ENCODE measurements at regions not wholly inside any gene's neighbourhood (a gene's known extent, or its start where the extent isn't known, plus 50 kb on each side); places are given as distances from the start of the nearest gene placed in this dataset.

DNA sequence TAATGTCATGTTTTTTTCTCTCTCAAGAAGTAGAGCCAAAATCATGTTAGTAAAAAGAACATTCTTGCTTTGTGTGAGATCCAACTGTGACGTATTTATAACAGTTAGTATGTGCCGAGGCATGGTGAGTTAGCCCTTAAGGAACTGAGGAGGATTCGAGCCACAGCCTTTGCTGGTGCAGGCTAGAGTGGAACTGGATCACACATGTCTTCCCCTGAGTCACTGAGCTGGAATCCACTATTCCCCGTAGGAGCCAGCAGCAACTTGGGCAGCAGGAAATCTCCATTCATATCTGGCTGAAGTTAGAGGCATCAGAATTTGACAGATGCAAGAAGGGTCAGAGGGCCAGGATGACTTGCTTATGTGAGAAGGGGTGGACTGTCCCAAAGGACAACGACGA, 144.6 kb upstream of the KIT start:
- DNase-seq (peak in 1 of 2 donors; percentile 31), ATAC-seq (peak in 2 of 4 donors; percentile 28 to 64)
- Histone ChIP-seq H3K27me3 (ENCODE audit: insufficient read depth in 3 of 3, low read length in 2 of 3) (peaks cover 0 to 2% (median 0%) of the 10 kb centered on the region in 3 donors), H3K4me3 (no peak overlapping the region), H3K36me3 (ENCODE audit: insufficient read depth in 1 of 2, low read depth in 1 of 2) (no peaks in the 10 kb centered on the region), H3K27ac (no peak overlapping the region), H3K4me1 (no peaks in the 10 kb centered on the region), H3K9me3 (no peaks in the 10 kb centered on the region)
- 11 to 26% (median 24%) methylated on average over 6 of the region's 6 CpGs for WGBS, 3 donors
- intact Hi-C loops (cut with DNase I): no loop called here
- TF ChIP-seq, protein P1, sequence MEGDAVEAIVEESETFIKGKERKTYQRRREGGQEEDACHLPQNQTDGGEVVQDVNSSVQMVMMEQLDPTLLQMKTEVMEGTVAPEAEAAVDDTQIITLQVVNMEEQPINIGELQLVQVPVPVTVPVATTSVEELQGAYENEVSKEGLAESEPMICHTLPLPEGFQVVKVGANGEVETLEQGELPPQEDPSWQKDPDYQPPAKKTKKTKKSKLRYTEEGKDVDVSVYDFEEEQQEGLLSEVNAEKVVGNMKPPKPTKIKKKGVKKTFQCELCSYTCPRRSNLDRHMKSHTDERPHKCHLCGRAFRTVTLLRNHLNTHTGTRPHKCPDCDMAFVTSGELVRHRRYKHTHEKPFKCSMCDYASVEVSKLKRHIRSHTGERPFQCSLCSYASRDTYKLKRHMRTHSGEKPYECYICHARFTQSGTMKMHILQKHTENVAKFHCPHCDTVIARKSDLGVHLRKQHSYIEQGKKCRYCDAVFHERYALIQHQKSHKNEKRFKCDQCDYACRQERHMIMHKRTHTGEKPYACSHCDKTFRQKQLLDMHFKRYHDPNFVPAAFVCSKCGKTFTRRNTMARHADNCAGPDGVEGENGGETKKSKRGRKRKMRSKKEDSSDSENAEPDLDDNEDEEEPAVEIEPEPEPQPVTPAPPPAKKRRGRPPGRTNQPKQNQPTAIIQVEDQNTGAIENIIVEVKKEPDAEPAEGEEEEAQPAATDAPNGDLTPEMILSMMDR (IDR thresholded peaks at IDR 0.05): no peak

DNA sequence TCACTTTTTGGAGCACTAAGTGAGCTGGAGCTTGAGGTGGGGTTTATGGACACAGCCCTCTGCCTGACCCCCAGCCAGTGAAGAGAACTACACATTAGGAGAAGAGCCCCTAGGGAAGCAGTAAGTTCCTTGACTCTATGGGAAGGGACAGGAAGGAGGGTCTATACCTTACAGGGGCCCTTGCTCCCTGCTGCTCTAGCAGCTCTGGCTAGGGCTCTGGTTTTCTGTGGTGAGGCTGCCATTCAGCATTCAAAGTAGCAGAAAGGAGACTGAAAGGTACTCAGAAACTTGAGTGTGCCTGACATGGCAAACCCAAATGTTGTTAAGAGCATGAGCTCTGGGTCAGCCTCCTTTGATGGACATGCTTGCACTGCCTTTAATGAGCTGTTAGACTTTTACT, 144.0 kb upstream of the KIT start:
- intact Hi-C loops (cut with DNase I): no loop called here
- Histone ChIP-seq H3K4me3 (no peak overlapping the region), H3K9me3 (no peaks in the 10 kb centered on the region), H3K27me3 (ENCODE audit: insufficient read depth in 3 of 3, low read length in 2 of 3) (peaks cover 0 to 2% (median 0%) of the 10 kb centered on the region in 3 donors), H3K36me3 (ENCODE audit: insufficient read depth in 1 of 2, low read depth in 1 of 2) (no peaks in the 10 kb centered on the region), H3K27ac (no peak overlapping the region), H3K4me1 (no peaks in the 10 kb centered on the region)
- ATAC-seq (no peak), DNase-seq (no peak)
- TF ChIP-seq, protein P1 (IDR thresholded peaks at IDR 0.05): no peak

DNA sequence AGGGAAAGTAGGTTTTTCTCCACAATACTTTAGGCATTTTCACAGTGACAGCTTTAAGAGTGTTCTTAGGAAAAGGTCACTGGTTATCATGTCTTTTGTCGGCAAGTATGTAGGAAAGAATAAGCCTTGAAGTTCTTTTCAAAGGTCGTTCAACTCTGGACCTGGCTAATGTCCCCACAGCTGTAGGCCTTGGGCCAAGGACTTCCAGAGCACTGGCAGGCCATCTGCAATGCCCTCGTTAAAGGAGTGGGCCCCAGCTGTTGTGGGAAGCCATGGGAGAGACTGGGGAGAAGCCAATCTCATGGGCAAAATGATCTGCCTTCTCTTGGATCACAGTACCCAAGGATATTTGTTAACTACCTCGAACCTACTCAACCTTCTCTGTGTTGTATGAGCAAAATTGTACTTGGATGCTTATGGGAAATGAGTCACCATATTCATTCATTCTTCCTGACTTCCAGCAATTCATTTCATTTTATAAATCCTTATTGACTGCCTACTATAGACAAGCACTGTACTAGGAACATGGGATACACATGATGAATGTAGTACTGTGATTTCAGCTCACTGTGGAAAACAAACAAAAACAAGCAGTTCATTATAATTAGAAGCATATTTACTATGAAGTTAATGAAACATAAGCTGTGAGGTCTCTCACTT, 141.1 kb upstream of the KIT start:
- intact Hi-C loops (cut with DNase I): no loop called here
- ATAC-seq (no peak), DNase-seq (no peak)
- no peaks in the 10 kb centered on the region for H3K36me3 ChIP-seq (ENCODE audit: insufficient read depth in 1 of 2, low read depth in 1 of 2)
- H3K27me3 ChIP-seq (ENCODE audit: insufficient read depth in 3 of 3, low read length in 2 of 3): peaks cover 0 to under 1% (median 0%) of the 10 kb centered on the region in 3 donors
- H3K27ac ChIP-seq: no peak overlapping the region
- no peak overlapping the region for H3K4me3 ChIP-seq
- H3K4me1 ChIP-seq: no peaks in the 10 kb centered on the region
- H3K9me3 ChIP-seq: no peaks in the 10 kb centered on the region
- WGBS, 3 donors: 19 to 29% (median 20%) methylated on average over 4 of the region's 4 CpGs
- TF ChIP-seq, protein P1 (IDR thresholded peaks at IDR 0.05): no peak

DNA sequence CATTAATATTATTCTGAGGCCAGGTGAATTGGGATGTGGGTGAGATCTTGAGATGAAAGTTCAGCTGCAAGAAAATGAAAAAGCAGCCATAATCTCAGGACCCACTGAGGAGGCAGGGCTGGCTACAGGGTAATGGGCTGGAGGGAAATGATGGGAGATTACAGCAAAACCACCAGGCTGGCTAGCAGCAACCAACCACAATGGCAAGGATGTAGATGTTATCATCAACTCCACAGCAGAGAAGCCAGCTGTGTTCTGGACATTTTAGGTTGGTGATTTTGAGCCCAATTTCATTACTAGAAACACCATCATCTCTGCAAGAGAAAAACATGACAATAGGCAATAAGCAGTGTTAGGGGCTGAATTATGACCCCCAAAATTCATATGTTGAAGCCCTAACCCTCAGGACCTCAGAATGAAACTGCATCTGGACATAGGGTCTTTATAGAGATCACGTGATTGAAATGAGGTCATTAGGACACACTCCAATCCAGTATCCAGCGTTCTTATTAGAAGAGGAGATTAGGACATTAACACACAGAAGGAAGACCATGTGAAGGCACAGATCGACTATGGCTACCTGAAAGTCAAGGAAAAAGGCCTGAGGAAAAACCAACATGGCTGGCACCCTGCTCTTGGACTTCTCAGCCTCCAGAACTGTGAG, 139.8 kb upstream of the KIT start:
- 86 to 90% (median 88%) methylated on average over 3 of the region's 3 CpGs for WGBS, 3 donors
- ATAC-seq (no peak), DNase-seq (no peak)
- intact Hi-C loops (cut with DNase I): no loop called here
- Histone ChIP-seq H3K4me3 (no peak overlapping the region), H3K36me3 (ENCODE audit: insufficient read depth in 1 of 2, low read depth in 1 of 2) (no peaks in the 10 kb centered on the region), H3K27ac (no peak overlapping the region), H3K9me3 (no peaks in the 10 kb centered on the region), H3K4me1 (no peaks in the 10 kb centered on the region), H3K27me3 (ENCODE audit: insufficient read depth in 3 of 3, low read length in 2 of 3) (no peaks in the 10 kb centered on the region)
- TF ChIP-seq, protein P1 (IDR thresholded peaks at IDR 0.05): no peak

All from psoas muscle (tissue), 7 donors.